IPS DF 6.9 (cell line): ENCODE measurements at regions not wholly inside any gene's neighbourhood (a gene's known extent, or its start where the extent isn't known, plus 50 kb on each side); places are given as distances from the start of the nearest gene placed in this dataset.
"Not testable (repeated sequence)": the region's sequence is repeated elsewhere in the genome, so short reads cannot be mapped to it uniquely, and the experiment has no call there.

Experiments used
- DNase-seq: peaks from one replicate; pipeline ENCODE4 v3.0.0-alpha.2; 2013; ENCODE audit warnings: low read depth, low spot score
- H3K27ac ChIP-seq: one replicate; pipeline ENCODE4 v1.5.1; 2013; ENCODE audit warnings: low read length, control low read depth
- H3K27me3 ChIP-seq: 2 replicates; pipeline ENCODE4 v1.6.1; 2013; ENCODE audit warnings: mild to moderate bottlenecking, low read length; ENCODE audit not compliant: control insufficient read depth, insufficient read depth
- H3K36me3 ChIP-seq: 2 replicates; pipeline ENCODE4 v1.6.1; 2013; ENCODE audit warnings: low read length; ENCODE audit not compliant: control insufficient read depth, insufficient read depth
- H3K4me1 ChIP-seq: 2 replicates; pipeline ENCODE4 v1.6.1; 2013; ENCODE audit warnings: low read length; ENCODE audit not compliant: control insufficient read depth, insufficient read depth
- H3K4me3 ChIP-seq: 2 replicates; pipeline ENCODE4 v1.5.1; 2013; ENCODE audit warnings: mild to moderate bottlenecking, low read length
- H3K9me3 ChIP-seq: 2 replicates; pipeline ENCODE4 v1.6.1; 2013; ENCODE audit warnings: low read length, inconsistent platforms; ENCODE audit not compliant: control insufficient read depth, insufficient read depth
- WGBS: extraction: QIAGEN DNeasy Blood & Tissue Kit; methylation state at CpG from one replicate; pipeline ENCODE4 v1.1.7; 2013; ENCODE audit warnings: mixed read lengths, missing lambda C conversion rate; ENCODE audit not compliant: insufficient read length, insufficient coverage; 5-methylcytosine and 5-hydroxymethylcytosine counted together

DNA sequence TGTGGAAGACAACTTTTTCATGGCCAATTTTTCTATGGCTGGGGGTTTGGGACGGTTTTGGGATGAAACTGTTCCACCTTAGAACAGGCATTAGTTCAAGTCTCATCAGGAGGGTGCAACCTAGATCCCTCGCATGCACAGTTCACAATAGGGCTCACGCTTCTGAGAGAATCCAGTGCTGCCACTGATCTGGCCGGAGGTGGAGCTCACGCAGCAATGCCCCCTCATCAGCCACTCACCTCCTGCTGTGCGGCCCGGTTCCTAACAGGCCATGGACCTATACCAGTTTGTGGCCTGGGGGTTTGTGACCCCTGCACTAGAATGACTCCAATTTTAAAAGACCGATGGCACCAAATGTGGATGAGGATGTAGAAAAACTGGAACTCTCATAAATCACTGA, 127.2 kb upstream of the IER5L start:
- peaks cover 2% of the 10 kb centered on the region; the same call in 1 of the 2 replicates for H3K9me3 ChIP-seq
- no CpG with 5 or more reads among the region's 8 CpGs for WGBS
- no peak overlapping the region for H3K27ac ChIP-seq
- DNase-seq, result no peak
- H3K36me3 ChIP-seq, result no peaks in the 10 kb centered on the region
- H3K4me3 ChIP-seq, result no peak overlapping the region
- H3K4me1 ChIP-seq, result peaks cover 2% of the 10 kb centered on the region; the same call in 1 of the 2 replicates
- H3K27me3 ChIP-seq, result no peaks in the 10 kb centered on the region

DNA sequence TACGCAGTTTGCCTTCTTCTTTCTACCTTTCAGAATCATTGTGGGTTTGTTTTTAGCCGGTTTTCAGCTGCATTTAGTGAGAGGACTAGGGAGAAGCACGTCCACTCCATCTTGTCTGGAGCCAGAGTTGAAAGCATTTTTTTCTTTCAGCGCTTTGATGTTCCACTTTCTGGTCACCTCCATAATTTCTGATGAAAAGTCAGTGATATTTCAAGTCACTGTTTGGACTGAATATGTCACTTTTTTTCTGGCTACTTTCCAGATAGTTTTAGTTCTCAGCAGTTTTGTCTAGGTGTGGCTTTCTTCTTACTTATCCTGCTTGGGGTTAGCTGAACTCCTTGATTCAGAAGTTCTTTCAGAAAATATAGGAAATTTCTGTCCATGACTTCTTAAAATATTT, 123.9 kb upstream of the IER5L start:
- Histone ChIP-seq H3K36me3 (no peaks in the 10 kb centered on the region), H3K9me3 (no peaks in the 10 kb centered on the region), H3K4me3 (no peak overlapping the region), H3K27ac (no peak overlapping the region), H3K4me1 (peaks cover 2% of the 10 kb centered on the region; the same call in 1 of the 2 replicates), H3K27me3 (no peaks in the 10 kb centered on the region)
- DNase-seq, result no peak
- no CpG with 5 or more reads among the region's 4 CpGs for WGBS

DNA sequence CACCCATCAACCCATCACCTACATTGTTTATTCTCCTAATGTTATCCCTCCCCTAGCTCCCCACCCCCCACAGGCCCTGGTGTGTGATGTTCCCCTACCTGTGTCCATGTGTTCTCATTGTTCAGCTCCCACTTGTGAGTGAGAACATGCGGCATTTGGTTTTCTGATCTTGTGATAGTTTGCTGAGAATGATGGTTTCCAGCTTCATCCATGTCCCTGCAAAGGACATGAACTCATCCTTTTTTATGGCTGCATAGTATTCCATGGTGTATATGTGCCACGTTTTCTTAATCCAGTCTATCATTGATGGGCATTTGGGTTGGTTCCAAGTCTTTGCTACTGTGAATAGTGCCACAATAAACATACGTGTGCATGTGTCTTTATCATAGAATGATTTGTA, 118.1 kb upstream of the IER5L start:
- not testable (repeated sequence) for H3K27me3 ChIP-seq, DNase-seq, H3K27ac ChIP-seq, H3K4me1 ChIP-seq, H3K9me3 ChIP-seq, H3K4me3 ChIP-seq, H3K36me3 ChIP-seq
- WGBS, result no CpG with 5 or more reads among the region's 3 CpGs

DNA sequence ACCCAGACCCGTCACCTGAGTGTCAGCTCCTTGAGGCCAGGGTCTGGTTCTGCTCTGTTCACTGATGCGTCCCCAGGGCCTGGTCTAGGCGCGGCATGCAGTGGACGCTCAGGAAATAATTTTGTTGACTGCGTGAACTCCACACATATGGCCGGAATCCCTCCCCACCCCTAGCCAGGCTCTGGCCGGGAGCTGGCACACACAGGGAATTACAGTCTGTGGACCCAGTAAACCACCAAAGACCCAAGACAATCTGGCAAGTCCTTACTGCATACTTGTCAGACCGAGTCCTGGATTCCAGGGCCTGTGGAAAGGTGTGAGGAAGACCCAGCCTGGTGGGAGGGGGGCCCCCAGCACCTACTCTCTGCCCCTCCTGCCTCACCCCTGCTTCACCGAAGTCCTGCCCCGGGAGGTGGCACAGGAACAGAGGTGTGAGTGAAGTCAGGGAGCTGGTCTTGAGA, 113.0 kb upstream of the IER5L start:
- DNase-seq, result no peak
- H3K4me3 ChIP-seq, result no peak overlapping the region
- WGBS, result no CpG with 5 or more reads among the region's 11 CpGs

DNA sequence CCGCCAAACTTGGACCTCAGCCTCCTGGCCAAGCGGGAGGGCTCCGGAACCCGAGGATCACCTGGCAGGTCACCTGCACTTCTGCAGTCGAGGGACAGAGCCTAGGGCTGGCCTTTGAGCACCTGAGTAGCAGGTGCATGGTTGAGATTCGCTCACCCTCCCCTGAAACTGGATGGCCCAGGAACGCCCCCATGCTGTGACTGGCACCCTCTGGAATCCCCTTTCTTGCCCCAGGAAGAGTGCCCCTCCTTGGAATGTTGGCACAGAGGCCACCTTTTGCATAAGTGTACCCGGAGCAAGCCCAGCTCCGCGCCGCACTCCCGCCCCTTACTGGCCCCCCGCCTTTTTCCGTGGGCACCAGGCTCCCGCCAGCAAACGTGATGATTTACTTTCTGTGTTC, 112.5 kb upstream of the IER5L start:
- no peaks in the 10 kb centered on the region for H3K36me3 ChIP-seq
- WGBS, result no CpG with 5 or more reads among the region's 16 CpGs
- no peaks in the 10 kb centered on the region for H3K4me1 ChIP-seq
- H3K4me3 ChIP-seq, result no peak overlapping the region
- no peak for DNase-seq
- H3K27me3 ChIP-seq, result no peaks in the 10 kb centered on the region
- no peaks in the 10 kb centered on the region for H3K9me3 ChIP-seq
- no peak overlapping the region for H3K27ac ChIP-seq

More for the DNA sequence above, 113.0 kb upstream of the IER5L start:
- Histone ChIP-seq H3K27me3 (no peaks in the 10 kb centered on the region), H3K4me1 (no peaks in the 10 kb centered on the region), H3K9me3 (no peaks in the 10 kb centered on the region), H3K27ac (no peak overlapping the region), H3K36me3 (no peaks in the 10 kb centered on the region)

DNA sequence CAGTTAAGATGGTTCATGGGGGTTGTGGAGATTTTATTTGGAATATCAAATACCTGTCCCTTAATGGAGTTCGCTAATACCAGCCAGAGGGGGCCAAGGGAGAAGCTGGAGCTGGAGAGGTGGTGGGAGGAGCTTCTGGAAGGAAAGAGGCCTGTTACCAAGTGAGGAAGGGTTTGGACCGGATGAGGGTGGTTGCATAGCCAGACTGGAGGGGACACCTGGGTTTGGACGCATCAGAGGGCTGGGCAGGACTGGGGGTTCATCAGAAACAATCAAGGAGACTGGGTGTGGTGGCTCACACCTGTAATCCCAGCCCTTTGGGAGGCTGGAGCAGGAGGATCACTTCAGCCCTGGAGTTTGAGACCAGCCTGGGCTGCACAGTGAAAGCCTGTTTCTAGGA, 111.8 kb upstream of the IER5L start:
- Histone ChIP-seq H3K4me3 (no peak overlapping the region), H3K27me3 (no peaks in the 10 kb centered on the region), H3K9me3 (no peaks in the 10 kb centered on the region), H3K27ac (no peak overlapping the region), H3K4me1 (no peaks in the 10 kb centered on the region), H3K36me3 (no peaks in the 10 kb centered on the region)
- no peak for DNase-seq
- no CpG with 5 or more reads among the region's 3 CpGs for WGBS

DNA sequence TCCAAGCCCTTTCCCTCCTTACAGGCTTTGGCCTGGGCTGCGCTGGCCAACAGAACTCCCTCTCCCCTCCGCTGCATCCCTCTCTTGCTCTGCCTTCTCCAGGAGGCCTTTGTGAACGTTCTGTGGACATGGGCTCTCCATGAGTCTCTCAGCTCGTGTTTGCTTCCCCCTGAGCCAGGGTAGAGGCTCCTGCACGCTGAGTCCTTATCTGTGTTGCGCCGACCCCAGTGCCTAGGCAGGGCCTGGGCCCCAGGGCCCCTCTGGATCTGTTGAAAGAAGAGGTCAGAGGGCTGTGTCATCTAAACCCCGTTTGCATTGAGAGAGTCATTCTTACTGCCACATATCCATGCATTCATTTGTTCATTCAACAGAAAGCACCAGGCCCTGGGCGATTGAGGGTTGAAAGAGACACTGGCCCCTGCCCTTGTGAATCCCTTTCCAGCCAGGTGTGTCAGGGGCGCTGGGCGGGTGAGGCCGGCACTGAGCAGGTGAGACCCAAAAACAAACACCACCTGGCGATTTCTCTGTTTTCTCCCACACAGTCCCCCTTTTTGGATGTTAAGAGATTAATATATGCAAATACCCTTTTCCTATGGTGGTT, 111.2 kb upstream of the IER5L start:
- H3K4me3 ChIP-seq, result no peak overlapping the region
- H3K27ac ChIP-seq, result no peak overlapping the region
- no peaks in the 10 kb centered on the region for H3K9me3 ChIP-seq
- H3K4me1 ChIP-seq, result no peaks in the 10 kb centered on the region; the same call in 1 of the 2 replicates
- no CpG with 5 or more reads among the region's 13 CpGs for WGBS
- no peak for DNase-seq
- no peaks in the 10 kb centered on the region for H3K36me3 ChIP-seq
- no peaks in the 10 kb centered on the region for H3K27me3 ChIP-seq

DNA sequence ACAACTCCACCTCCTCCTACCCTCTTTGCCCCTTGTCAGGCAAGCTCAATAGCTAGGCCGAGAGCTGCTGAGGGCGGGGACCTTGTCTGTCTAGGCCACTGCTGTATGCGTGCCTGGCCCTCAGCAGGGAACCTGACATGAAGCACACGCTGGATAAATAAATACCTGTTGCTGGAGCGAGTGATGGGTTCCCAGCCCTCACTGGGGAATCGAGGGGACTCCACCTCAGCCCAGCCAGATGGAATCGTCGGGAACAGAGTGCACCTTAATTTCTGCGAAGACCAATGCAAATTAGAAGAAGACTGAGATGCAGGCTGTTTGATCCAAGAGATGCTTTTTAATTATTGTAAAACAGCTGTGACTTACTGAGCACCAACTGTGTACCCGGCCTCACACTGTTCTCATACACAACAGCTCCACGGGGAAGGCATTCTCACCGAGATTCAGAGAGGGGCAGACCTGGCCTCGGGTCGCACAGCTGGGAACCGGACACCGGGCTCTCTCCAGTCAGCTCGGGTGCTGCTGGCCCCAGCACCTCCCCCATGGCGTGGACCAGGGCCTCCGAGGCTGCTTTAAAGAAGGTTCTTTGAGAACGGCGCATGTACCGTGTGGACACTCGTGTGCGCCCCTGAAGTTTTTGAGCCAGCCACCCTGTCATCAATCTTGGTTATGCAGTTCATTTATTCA, 109.7 kb upstream of the IER5L start:
- H3K36me3 ChIP-seq, result no peaks in the 10 kb centered on the region
- no peaks in the 10 kb centered on the region for H3K9me3 ChIP-seq
- peaks cover under 1% of the 10 kb centered on the region; the same call in 1 of the 2 replicates for H3K4me1 ChIP-seq
- H3K27me3 ChIP-seq, result no peaks in the 10 kb centered on the region
- DNase-seq, result no peak
- H3K27ac ChIP-seq, result no peak overlapping the region
- no CpG with 5 or more reads among the region's 24 CpGs for WGBS
- no peak overlapping the region for H3K4me3 ChIP-seq

DNA sequence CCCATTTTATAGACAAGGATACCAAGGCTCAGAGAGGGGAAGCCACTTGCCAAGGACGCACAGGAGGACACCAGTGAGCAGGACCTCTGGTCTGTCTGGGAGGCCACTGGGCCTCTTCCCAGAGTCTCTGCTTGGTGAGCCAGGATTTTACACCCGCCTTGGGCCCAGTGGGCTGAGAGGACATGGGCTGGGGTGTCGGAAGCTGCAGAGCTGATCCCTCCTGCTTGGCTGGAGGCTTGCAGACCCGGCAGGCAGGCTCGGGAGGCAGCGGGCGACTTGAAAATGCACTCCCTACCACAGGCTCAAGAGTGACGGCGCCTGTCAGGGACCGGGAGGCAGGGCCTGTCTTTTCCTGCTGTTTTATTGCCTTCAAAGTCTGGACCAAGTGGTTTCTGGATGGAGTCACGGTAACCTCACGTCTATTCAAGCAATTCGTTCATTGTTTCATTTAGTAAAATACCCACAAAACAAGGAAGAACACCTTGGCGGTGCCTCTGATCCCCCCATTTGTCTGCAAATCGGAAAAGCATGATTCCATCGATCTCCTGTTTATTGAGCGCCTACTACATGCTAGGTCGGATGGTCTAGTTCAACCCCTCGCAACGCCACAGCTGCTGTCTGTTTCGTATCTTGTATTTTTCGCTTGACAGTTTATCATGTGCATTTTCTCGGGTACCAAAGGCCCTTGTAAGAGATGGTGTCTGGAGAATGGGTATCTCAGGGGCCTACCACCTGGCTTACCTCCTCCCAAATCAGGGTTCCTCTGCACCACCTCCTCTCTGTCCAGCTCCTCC, 108.1 kb upstream of the IER5L start:
- Histone ChIP-seq H3K9me3 (no peaks in the 10 kb centered on the region), H3K4me1 (peaks cover 5% of the 10 kb centered on the region), H3K4me3 (no peak overlapping the region), H3K27ac (no peak overlapping the region), H3K36me3 (no peaks in the 10 kb centered on the region), H3K27me3 (no peaks in the 10 kb centered on the region)
- WGBS, result no CpG with 5 or more reads among the region's 23 CpGs
- no peak for DNase-seq

DNA sequence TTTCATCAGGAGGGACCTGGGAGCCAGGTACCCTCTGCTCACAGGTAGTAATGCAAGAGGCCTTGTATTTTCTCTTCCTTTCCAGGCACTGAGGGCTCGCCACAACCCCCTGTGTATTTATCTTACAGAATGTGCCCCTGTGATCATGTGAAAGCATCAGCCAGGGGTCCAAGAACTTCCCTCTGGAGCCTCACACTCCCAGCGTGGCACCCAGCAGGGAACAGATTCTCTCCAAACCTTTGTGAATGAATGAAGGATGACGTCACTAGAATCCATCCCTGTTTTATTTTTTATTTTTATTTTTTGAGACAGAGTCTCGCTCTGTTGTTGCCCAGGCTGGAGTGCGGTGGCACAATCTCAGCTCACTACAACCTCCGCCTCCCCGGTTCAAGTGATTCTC, 107.3 kb upstream of the IER5L start:
- H3K27me3 ChIP-seq, result no peaks in the 10 kb centered on the region
- WGBS, result no CpG with 5 or more reads among the region's 7 CpGs
- H3K9me3 ChIP-seq, result no peaks in the 10 kb centered on the region
- no peak overlapping the region for H3K27ac ChIP-seq
- peaks cover 5% of the 10 kb centered on the region for H3K4me1 ChIP-seq
- H3K4me3 ChIP-seq, result no peak overlapping the region
- H3K36me3 ChIP-seq, result no peaks in the 10 kb centered on the region
- no peak for DNase-seq
